Caco-2 (cell line): ENCODE measurements at regions not wholly inside any gene's neighbourhood (a gene's known extent, or its start where the extent isn't known, plus 50 kb on each side); places are given as distances from the start of the nearest gene placed in this dataset.

Experiments
- BruUV-seq: library from RNA; stranded (reverse); fragments of 400-500 nt; replicated peaks from 2 replicates; lab custom pipeline; 2021; lab: Mats Ljungman, UMichigan
- CTCF ChIA-PET: fragments of 300-600 bp; sonication (Branson Sonifier 250); formaldehyde crosslinking; loops from one replicate; lab custom pipeline; 2022; ENCODE audit warnings: antibody characterized with exemption; lab: Charles Lee
- POLR2A ChIA-PET: fragments of 300-600 bp; sonication (Branson Sonifier 250); formaldehyde crosslinking; loops from one replicate; lab custom pipeline; 2022; ENCODE audit warnings: antibody characterized with exemption; lab: Charles Lee
- DNase-seq, 2 experiments: peaks; one replicate each; pipeline versions ENCODE4 v3.0.0 to v3.0.0-alpha.2; 2020 to 2022
- H3K27me3 ChIP-seq: replicated peaks from 2 replicates; pipeline ENCODE4 v1.6.0; 2011; ENCODE audit warnings: low read length; ENCODE audit not compliant: control insufficient read depth, insufficient read depth
- H3K36me3 ChIP-seq: 2 replicates; pipeline ENCODE4 v1.5.1; 2011; ENCODE audit warnings: low read length; ENCODE audit not compliant: control insufficient read depth, insufficient read depth
- H3K4me1 ChIP-seq: fragments of 250-450 bp; sonication (Bioruptor Pico); 2 replicates; pipeline ENCODE4 v1.5.1; 2020; ENCODE audit warnings: mild to moderate bottlenecking
- H3K4me3 ChIP-seq: 2 replicates; pipeline ENCODE4 v1.5.1; 2011; ENCODE audit warnings: low read depth, mild to moderate bottlenecking, control low read depth, low read length
- H3K9me3 ChIP-seq: fragments of 250-450 bp; sonication (Bioruptor Pico); 2 replicates; pipeline ENCODE4 v1.5.1; 2020; ENCODE audit warnings: mild to moderate bottlenecking, moderate library complexity
- H3K27ac Mint-ChIP-seq: one replicate; pipeline ENCODE4 v1.8.0; 2022; ENCODE audit warnings: mixed read lengths; ENCODE audit not compliant: unreplicated experiment
- H3K27me3 Mint-ChIP-seq: one replicate; pipeline ENCODE4 v1.8.0; 2022; ENCODE audit warnings: mixed read lengths; ENCODE audit not compliant: insufficient read depth, unreplicated experiment
- H3K36me3 Mint-ChIP-seq: one replicate; pipeline ENCODE4 v1.8.0; 2022; ENCODE audit warnings: mild to moderate bottlenecking, mixed read lengths; ENCODE audit not compliant: insufficient read depth, unreplicated experiment
- H3K4me1 Mint-ChIP-seq: one replicate; pipeline ENCODE4 v1.8.0; 2022; ENCODE audit warnings: low read depth, mixed read lengths; ENCODE audit not compliant: unreplicated experiment
- H3K4me3 Mint-ChIP-seq: one replicate; pipeline ENCODE4 v1.8.0; 2022; ENCODE audit warnings: mild to moderate bottlenecking, moderate library complexity, mixed read lengths; ENCODE audit not compliant: unreplicated experiment
- H3K9me3 Mint-ChIP-seq: one replicate; pipeline ENCODE4 v1.8.0; 2022; ENCODE audit warnings: mixed read lengths; ENCODE audit not compliant: unreplicated experiment
- CTCF ChIP-seq, 2 experiments: fragments of 200-600 bp in 1 of 2; IDR thresholded peaks; 1 replicate in 1 of 2; 2 replicates in 1 of 2; pipeline versions ENCODE4 v1.5.1 to v1.8.0; 2011 to 2022; ENCODE audit warnings: antibody characterized with exemption in 1 of 2, control low read depth in 1 of 2, inconsistent platforms in 1 of 2, low read depth in 1 of 2, low read length in 1 of 2, mild to moderate bottlenecking in 1 of 2, moderate library complexity in 1 of 2; ENCODE audit not compliant: insufficient read depth in 1 of 2, severe bottlenecking in 1 of 2, unreplicated experiment in 1 of 2
- intact Hi-C: fragments of 100-400 bp; cut with micrococcal nuclease; formaldehyde crosslinking; loops from one replicate; pipeline ENCODE4 v1.10.0; 2022; ENCODE audit not compliant: unreplicated experiment

DNA sequence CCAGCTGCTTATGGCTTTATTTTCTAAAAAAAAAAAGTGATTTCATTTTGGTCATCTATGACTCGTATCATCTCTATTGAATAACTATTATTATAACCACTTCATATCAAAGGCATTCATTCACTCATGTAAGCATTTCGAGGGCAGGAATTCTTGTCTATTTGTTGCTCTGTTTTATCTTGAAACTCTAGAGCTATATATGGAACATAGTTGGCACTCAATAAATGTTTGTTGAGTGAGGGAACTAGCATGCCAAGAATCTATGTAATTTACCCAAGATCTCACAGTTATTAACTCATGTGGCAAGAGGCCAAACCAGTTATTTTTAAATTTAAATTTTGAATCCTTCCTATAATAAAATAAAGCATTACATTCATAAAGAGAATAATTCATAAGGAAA lies 470.1 kb downstream of the TMX3 start:
- Mint-ChIP-seq H3K9me3 (no peaks in the 10 kb centered on the region), H3K36me3 (no peaks in the 10 kb centered on the region), H3K27ac (no peak overlapping the region), H3K27me3 (no peaks in the 10 kb centered on the region), H3K4me1 (no peaks in the 10 kb centered on the region), H3K4me3 (no peak overlapping the region)
- intact Hi-C loops, result no loop called here
- ChIA-PET CTCF (no interaction called here), POLR2A (no interaction called here)
- H3K4me3 ChIP-seq, result no peak overlapping the region
- H3K9me3 ChIP-seq, result no peaks in the 10 kb centered on the region
- H3K36me3 ChIP-seq, result no peaks in the 10 kb centered on the region
- no TSS peak for BruUV-seq
- H3K4me1 ChIP-seq, result no peaks in the 10 kb centered on the region
- DNase-seq, result no peak
- TF ChIP-seq CTCF (IDR thresholded peaks at IDR 0.05; ENCODE audit: insufficient read depth in 1 of 2, low read depth in 1 of 2, low read length in 1 of 2, severe bottlenecking in 1 of 2, unreplicated experiment in 1 of 2), result no peak
- H3K27me3 ChIP-seq, result no peaks in the 10 kb centered on the region

- no TSS peak for BruUV-seq
- H3K9me3 Mint-ChIP-seq, result no peaks in the 10 kb centered on the region
- H3K27ac Mint-ChIP-seq, result no peak overlapping the region
- POLR2A ChIA-PET, result no interaction called here
- H3K36me3 Mint-ChIP-seq, result no peaks in the 10 kb centered on the region
- no peak overlapping the region for H3K4me3 Mint-ChIP-seq
- H3K4me1 ChIP-seq, result no peaks in the 10 kb centered on the region
- no peak overlapping the region for H3K4me3 ChIP-seq
- no peaks in the 10 kb centered on the region for H3K36me3 ChIP-seq
- TF ChIP-seq CTCF (IDR thresholded peaks at IDR 0.05; ENCODE audit: insufficient read depth in 1 of 2, low read depth in 1 of 2, low read length in 1 of 2, severe bottlenecking in 1 of 2, unreplicated experiment in 1 of 2), result no peak
- H3K9me3 ChIP-seq, result no peaks in the 10 kb centered on the region
- no peak for DNase-seq
- intact Hi-C loops, result no loop called here
- H3K4me1 Mint-ChIP-seq, result no peaks in the 10 kb centered on the region
- CTCF ChIA-PET, result no interaction called here
- H3K27me3 ChIP-seq, result no peaks in the 10 kb centered on the region
- no peaks in the 10 kb centered on the region for H3K27me3 Mint-ChIP-seq
Measured at GRCh38 chr18:68241881-68242280, 473.0 kb downstream of the TMX3 start.

- Mint-ChIP-seq H3K4me1 (no peaks in the 10 kb centered on the region), H3K9me3 (no peaks in the 10 kb centered on the region), H3K27ac (no peak overlapping the region), H3K36me3 (no peaks in the 10 kb centered on the region), H3K4me3 (no peak overlapping the region), H3K27me3 (no peaks in the 10 kb centered on the region)
- no peak for TF ChIP-seq CTCF (IDR thresholded peaks at IDR 0.05; ENCODE audit: insufficient read depth in 1 of 2, low read depth in 1 of 2, low read length in 1 of 2, severe bottlenecking in 1 of 2, unreplicated experiment in 1 of 2)
- Histone ChIP-seq H3K9me3 (no peaks in the 10 kb centered on the region), H3K27me3 (no peaks in the 10 kb centered on the region), H3K36me3 (no peaks in the 10 kb centered on the region), H3K4me3 (no peak overlapping the region), H3K4me1 (no peaks in the 10 kb centered on the region)
- BruUV-seq, result no TSS peak
- CTCF ChIA-PET, result no interaction called here
- intact Hi-C loops, result no loop called here
- POLR2A ChIA-PET, result no interaction called here
- DNase-seq, result no peak
Measured at GRCh38 chr18:68234676-68235075, 480.2 kb downstream of the TMX3 start.
